H9 (cell line): ENCODE measurements at regions not wholly inside any gene's neighbourhood (a gene's known extent, or its start where the extent isn't known, plus 50 kb on each side); places are given as distances from the start of the nearest gene placed in this dataset.

Source experiments
- DNase-seq: peaks from one replicate; pipeline ENCODE4 v3.0.0-alpha.2; 2017
- H2AFZ ChIP-seq: one replicate; pipeline ENCODE4 v1.6.1; 2013; ENCODE audit warnings: mild to moderate bottlenecking, low read length, control low read depth, moderate library complexity
- H2AK5ac ChIP-seq: 2 replicates; pipeline ENCODE4 v1.6.1; 2013; ENCODE audit warnings: low read length, control low read depth, mixed read lengths; ENCODE audit not compliant: insufficient read length
- H2BK120ac ChIP-seq: one replicate; pipeline ENCODE4 v1.6.1; 2013; ENCODE audit warnings: low read depth, mild to moderate bottlenecking, low read length, control low read depth, inconsistent platforms; ENCODE audit not compliant: poor library complexity, severe bottlenecking
- H2BK12ac ChIP-seq: 2 replicates; pipeline ENCODE4 v1.6.1; 2013; ENCODE audit warnings: low read length, control low read depth, mixed read lengths, low read depth; ENCODE audit not compliant: insufficient read length
- H2BK15ac ChIP-seq: 2 replicates; pipeline ENCODE4 v1.6.1; 2013; ENCODE audit warnings: low read depth, low read length, control low read depth
- H2BK20ac ChIP-seq: one replicate; pipeline ENCODE4 v1.6.1; 2013; ENCODE audit warnings: low read depth, mild to moderate bottlenecking, low read length, control low read depth, inconsistent platforms; ENCODE audit not compliant: poor library complexity, severe bottlenecking
- H2BK5ac ChIP-seq: 2 replicates; pipeline ENCODE4 v1.6.1; 2013; ENCODE audit warnings: low read length, control low read depth, mixed read lengths; ENCODE audit not compliant: insufficient read length
- H3K14ac ChIP-seq: 2 replicates; pipeline ENCODE4 v1.6.1; 2013; ENCODE audit warnings: low read length, control low read depth; ENCODE audit not compliant: insufficient read depth
- H3K18ac ChIP-seq: 2 replicates; pipeline ENCODE4 v1.6.1; 2013; ENCODE audit warnings: low read depth, mild to moderate bottlenecking, mixed read lengths, low read length, control low read depth; ENCODE audit not compliant: insufficient read length
- H3K23ac ChIP-seq: 2 replicates; pipeline ENCODE4 v1.6.1; 2013; ENCODE audit warnings: low read length, control low read depth, mixed read lengths, low read depth; ENCODE audit not compliant: insufficient read length
- H3K23me2 ChIP-seq: 2 replicates; pipeline ENCODE4 v1.6.1; 2013; ENCODE audit warnings: low read depth, mild to moderate bottlenecking, mixed read lengths, low read length, control low read depth; ENCODE audit not compliant: insufficient read length, poor library complexity, severe bottlenecking
- H3K27ac ChIP-seq: 2 replicates; pipeline ENCODE4 v1.5.1; 2013; ENCODE audit warnings: low read length, control low read depth, mixed read lengths, low read depth; ENCODE audit not compliant: insufficient read length
- H3K27me3 ChIP-seq: 2 replicates; pipeline ENCODE4 v1.6.1; 2013; ENCODE audit warnings: low read length, control low read depth, inconsistent platforms; ENCODE audit not compliant: insufficient read depth
- H3K4ac ChIP-seq: 2 replicates; pipeline ENCODE4 v1.6.1; 2013; ENCODE audit warnings: low read depth, mild to moderate bottlenecking, control low read depth, inconsistent platforms, low read length, moderate library complexity
- H3K4me1 ChIP-seq: 2 replicates; pipeline ENCODE4 v1.6.1; 2013; ENCODE audit warnings: low read length, control low read depth, inconsistent platforms; ENCODE audit not compliant: insufficient read depth
- H3K4me2 ChIP-seq: 2 replicates; pipeline ENCODE4 v1.6.1; 2013; ENCODE audit warnings: low read length, control low read depth, mixed read lengths; ENCODE audit not compliant: insufficient read length, insufficient read depth
- H3K56ac ChIP-seq: 2 replicates; pipeline ENCODE4 v1.6.1; 2013; ENCODE audit warnings: low read depth, mild to moderate bottlenecking, mixed read lengths, low read length, control low read depth; ENCODE audit not compliant: insufficient read length
- H3K79me1 ChIP-seq: 2 replicates; pipeline ENCODE4 v1.6.1; 2013; ENCODE audit warnings: low read depth, mild to moderate bottlenecking, moderate library complexity, low read length, control low read depth, inconsistent platforms; ENCODE audit not compliant: insufficient read depth, poor library complexity, severe bottlenecking
- H3K79me2 ChIP-seq: 2 replicates; pipeline ENCODE4 v1.6.1; 2013; ENCODE audit warnings: low read length, control low read depth, inconsistent platforms; ENCODE audit not compliant: insufficient read depth
- H3K9ac ChIP-seq: 2 replicates; pipeline ENCODE4 v1.6.1; 2013; ENCODE audit warnings: low read length, control low read depth, mixed read lengths; ENCODE audit not compliant: insufficient read length; ENCODE audit errors: extremely low read depth
- H3K9me3 ChIP-seq: one replicate; pipeline ENCODE4 v1.6.1; 2013; ENCODE audit warnings: low read depth, low read length, inconsistent platforms; ENCODE audit not compliant: control insufficient read depth
- H3T11ph ChIP-seq: one replicate; pipeline ENCODE4 v1.6.1; 2013; ENCODE audit warnings: mild to moderate bottlenecking, low read length, control low read depth, inconsistent platforms
- H4K20me1 ChIP-seq: one replicate; pipeline ENCODE4 v1.6.1; 2013; ENCODE audit not compliant: control insufficient read depth, insufficient read length, insufficient read depth
- H4K5ac ChIP-seq: 2 replicates; pipeline ENCODE4 v1.6.1; 2013; ENCODE audit warnings: low read depth, mild to moderate bottlenecking, mixed read lengths, low read length, control low read depth; ENCODE audit not compliant: insufficient read length
- H4K8ac ChIP-seq: replicated peaks from 2 replicates; pipeline ENCODE4 v1.6.1; 2013; ENCODE audit warnings: low read length, control low read depth, mixed read lengths, low read depth; ENCODE audit not compliant: insufficient read length
- H4K91ac ChIP-seq: 2 replicates; pipeline ENCODE4 v1.6.1; 2013; ENCODE audit warnings: low read depth, mild to moderate bottlenecking, moderate library complexity, mixed read lengths, low read length, control low read depth; ENCODE audit not compliant: insufficient read length
- H3K27ac Mint-ChIP-seq, 3 experiments: 2 replicates in 2 of 3; 3 replicates in 1 of 3; pipeline ENCODE4 v1.8.0; 2020 to 2021; ENCODE audit warnings: mixed read lengths in 3 of 3, mild to moderate bottlenecking in 1 of 3, moderate library complexity in 1 of 3
- H3K27me3 Mint-ChIP-seq: 2 replicates; pipeline ENCODE4 v1.8.0; 2021; ENCODE audit warnings: low read depth, mild to moderate bottlenecking, moderate library complexity, mixed read lengths
- H3K36me3 Mint-ChIP-seq, 3 experiments: 2 replicates in 2 of 3; 3 replicates in 1 of 3; pipeline ENCODE4 v1.8.0; 2020 to 2021; ENCODE audit warnings: low read depth in 3 of 3, mixed read lengths in 3 of 3; ENCODE audit not compliant: insufficient read depth in 1 of 3
- H3K4me1 Mint-ChIP-seq, 2 experiments: 2 replicates each; pipeline ENCODE4 v1.8.0; 2020; ENCODE audit warnings: mixed read lengths in 2 of 2
- H3K4me3 Mint-ChIP-seq, 2 experiments: 2 replicates in 1 of 2; 3 replicates in 1 of 2; pipeline ENCODE4 v1.8.0; 2020 to 2021; ENCODE audit warnings: mild to moderate bottlenecking in 2 of 2, mixed read lengths in 2 of 2, moderate library complexity in 1 of 2
- H3K9me3 Mint-ChIP-seq, 2 experiments: 2 replicates in 1 of 2; 3 replicates in 1 of 2; pipeline ENCODE4 v1.8.0; 2020; ENCODE audit warnings: mild to moderate bottlenecking in 2 of 2, mixed read lengths in 2 of 2, moderate library complexity in 1 of 2
- WGBS: extraction: QIAGEN DNeasy Blood & Tissue Kit; methylation state at CpG from one replicate; pipeline ENCODE4 v1.1.7; 2013; ENCODE audit warnings: missing lambda C conversion rate, low lambda C conversion rate, mixed read lengths; ENCODE audit not compliant: insufficient read length; ENCODE audit errors: extremely low coverage; 5-methylcytosine and 5-hydroxymethylcytosine counted together
- TF ChIP-seq, protein P1 (sequence below): fragments of 200-600 bp; sonication (generic); conservative IDR thresholded peaks from 3 replicates; pipeline ENCODE4 v1.8.0; 2021; ENCODE audit warnings: antibody characterized with exemption, mild to moderate bottlenecking

DNA sequence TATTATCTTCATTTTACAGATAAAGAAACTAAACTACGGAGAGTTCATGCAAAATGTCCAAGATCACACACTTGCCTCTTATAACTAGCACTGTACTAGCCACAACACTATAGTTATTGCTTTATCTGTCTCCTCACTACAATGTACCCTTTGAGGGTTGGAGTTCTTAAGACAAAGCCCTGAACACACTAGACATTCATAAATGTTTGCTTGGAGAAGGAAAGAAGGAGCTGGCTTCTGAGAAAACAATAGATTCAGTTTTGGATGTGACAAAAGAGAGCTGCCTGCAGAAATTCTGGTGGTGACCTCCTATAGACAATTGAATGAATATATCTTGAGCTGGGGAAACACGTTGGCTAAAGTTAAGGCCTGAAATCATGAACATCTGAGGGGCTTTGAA lies 169.9 kb upstream of the ARHGEF26 start:
- Histone ChIP-seq H3K9ac (no peak overlapping the region), H3K27ac (no peak overlapping the region), H2AK5ac (no peak overlapping the region), H3K79me2 (no peaks in the 10 kb centered on the region), H4K8ac (no peak overlapping the region), H3K79me1 (no peaks in the 10 kb centered on the region), H3K4me2 (no peak overlapping the region), H2BK5ac (no peak overlapping the region), H3K56ac (no peak overlapping the region), H2BK20ac (no peak overlapping the region), H4K20me1 (no peaks in the 10 kb centered on the region), H3T11ph (no peak overlapping the region), H2BK15ac (no peak overlapping the region), H3K23me2 (no peaks in the 10 kb centered on the region), H3K23ac (no peak overlapping the region), H3K4ac (no peak overlapping the region), H3K4me1 (no peaks in the 10 kb centered on the region; the same call in 1 of the 2 replicates), H4K91ac (no peak overlapping the region), H3K27me3 (no peaks in the 10 kb centered on the region), H2BK120ac (no peak overlapping the region), H3K14ac (no peak overlapping the region), H2AFZ (no peak overlapping the region), H4K5ac (no peak overlapping the region), H3K18ac (no peak overlapping the region), H2BK12ac (no peak overlapping the region), H3K9me3 (no peaks in the 10 kb centered on the region)
- TF ChIP-seq, protein P1, sequence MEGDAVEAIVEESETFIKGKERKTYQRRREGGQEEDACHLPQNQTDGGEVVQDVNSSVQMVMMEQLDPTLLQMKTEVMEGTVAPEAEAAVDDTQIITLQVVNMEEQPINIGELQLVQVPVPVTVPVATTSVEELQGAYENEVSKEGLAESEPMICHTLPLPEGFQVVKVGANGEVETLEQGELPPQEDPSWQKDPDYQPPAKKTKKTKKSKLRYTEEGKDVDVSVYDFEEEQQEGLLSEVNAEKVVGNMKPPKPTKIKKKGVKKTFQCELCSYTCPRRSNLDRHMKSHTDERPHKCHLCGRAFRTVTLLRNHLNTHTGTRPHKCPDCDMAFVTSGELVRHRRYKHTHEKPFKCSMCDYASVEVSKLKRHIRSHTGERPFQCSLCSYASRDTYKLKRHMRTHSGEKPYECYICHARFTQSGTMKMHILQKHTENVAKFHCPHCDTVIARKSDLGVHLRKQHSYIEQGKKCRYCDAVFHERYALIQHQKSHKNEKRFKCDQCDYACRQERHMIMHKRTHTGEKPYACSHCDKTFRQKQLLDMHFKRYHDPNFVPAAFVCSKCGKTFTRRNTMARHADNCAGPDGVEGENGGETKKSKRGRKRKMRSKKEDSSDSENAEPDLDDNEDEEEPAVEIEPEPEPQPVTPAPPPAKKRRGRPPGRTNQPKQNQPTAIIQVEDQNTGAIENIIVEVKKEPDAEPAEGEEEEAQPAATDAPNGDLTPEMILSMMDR, result no peak
- WGBS, result no CpG with 5 or more reads among the region's 2 CpGs
- Mint-ChIP-seq H3K36me3 (no peaks in the 10 kb centered on the region), H3K9me3 (no peaks in the 10 kb centered on the region), H3K27ac (no peak overlapping the region), H3K27me3 (no peaks in the 10 kb centered on the region), H3K4me1 (peaks cover 6% of the 10 kb centered on the region in 2 experiments), H3K4me3 (no peak overlapping the region)
- DNase-seq, result no peak
